ENCODE measurements at regions not wholly inside any gene's neighbourhood (a gene's known extent, or its start where the extent isn't known, plus 50 kb on each side); places are given as distances from the start of the nearest gene placed in this dataset.

GRCh38 chr15:20657084-20657483, 115.5 kb upstream of the GOLGA6L6 start:
- no peaks in the 10 kb centered on the region for H3K27me3 ChIP-seq (ENCODE audit: control insufficient read depth in 2 of 2, insufficient read depth in 2 of 2, low read length in 2 of 2)
- 0% methylated on average over 1 of the region's 1 CpG for WGBS (ENCODE audit: insufficient coverage, low coverage, missing lambda C conversion rate)
- in situ Hi-C loops (cut with MboI) (loop anchor here (10.0 to 25.0 kb wide), 3 partner anchors 78 to 1080 kb away; no protein-coding TSS in a partner anchor), intact Hi-C loops (cut with micrococcal nuclease) (no loop called here)
- no peaks in the 10 kb centered on the region for H3K79me2 ChIP-seq (ENCODE audit: control insufficient read depth, insufficient read depth, low read length)
- H2AFZ ChIP-seq (ENCODE audit: low read depth, low read length) = no peak overlapping the region
- no peaks in the 10 kb centered on the region for H3K4me1 ChIP-seq (replicated peaks in 1 of 2; ENCODE audit: control insufficient read depth in 2 of 2, insufficient read depth in 2 of 2, low read length in 2 of 2)
- no peak for DNase-seq (ENCODE audit: extremely low read depth in 1 of 4, low spot score in 3 of 4)
- FAIRE-seq = no peak
- H3K4me3 ChIP-seq = no peak overlapping the region
- ChIA-PET POLR2A (no interaction called here), CTCF (ENCODE audit: low intra/inter-chr PET ratio) (no interaction called here)
- no peaks in the 10 kb centered on the region for H3K9me3 ChIP-seq (replicated peaks; ENCODE audit: control insufficient read depth, insufficient read depth, low read depth, low read length)
- ATAC-seq = no peak
- H3K9me1 ChIP-seq (ENCODE audit: control insufficient read depth, insufficient read depth, low read length) = no peaks in the 10 kb centered on the region
- H3K36me3 ChIP-seq (ENCODE audit: control insufficient read depth, insufficient read depth, low read length) = no peaks in the 10 kb centered on the region
- no peak overlapping the region for H3K9ac ChIP-seq (ENCODE audit: insufficient read depth in 1 of 2, low read depth in 2 of 2, low read length in 2 of 2)
- no TSS peak for BruUV-seq (replicated peaks)
- H4K20me1 ChIP-seq (replicated peaks; ENCODE audit: control insufficient read depth, insufficient read depth, low read length) = no peaks in the 10 kb centered on the region
- no peak overlapping the region for H3K27ac ChIP-seq (ENCODE audit: extremely low read depth, low read depth, low read length)
- TF ChIP-seq C11orf30 (IDR thresholded peaks at IDR 0.05; ENCODE audit: low read depth) = peak; percentile 76
- TF ChIP-seq MAFF (IDR thresholded peaks at IDR 0.05; ENCODE audit: low read length) = peak; percentile 72
- TF ChIP-seq MAFK (IDR thresholded peaks at IDR 0.05; ENCODE audit: low read length) = peak; percentile 74; the same call in 1 of the 2 replicates
- TF ChIP-seq KLF10 (CRISPR knock-in tag; IDR thresholded peaks at IDR 0.05) = no peak
- TF ChIP-seq ZNF316 (IDR thresholded peaks at IDR 0.05) = peak; percentile 92
- peak; percentile 77 for TF ChIP-seq MAFG (tag; conservative IDR thresholded peaks at IDR 0.05)
- no peak overlapping the region for H3K4me2 ChIP-seq (ENCODE audit: insufficient read depth, low read length)

GRCh38 chr15:20652914-20653313, 111.3 kb upstream of the GOLGA6L6 start:
- intact Hi-C loops (cut with micrococcal nuclease) (no loop called here), in situ Hi-C loops (cut with MboI) (loop anchor here (10.0 to 25.0 kb wide), 3 partner anchors 82 to 1084 kb away; no protein-coding TSS in a partner anchor)
- H3K36me3 ChIP-seq (ENCODE audit: control insufficient read depth, insufficient read depth, low read length) = no peaks in the 10 kb centered on the region
- H3K9me3 ChIP-seq (replicated peaks; ENCODE audit: control insufficient read depth, insufficient read depth, low read depth, low read length) = no peaks in the 10 kb centered on the region
- H3K9me1 ChIP-seq (ENCODE audit: control insufficient read depth, insufficient read depth, low read length) = no peaks in the 10 kb centered on the region
- ChIA-PET POLR2A (no interaction called here), CTCF (ENCODE audit: low intra/inter-chr PET ratio) (no interaction called here)
- WGBS (ENCODE audit: insufficient coverage, low coverage, missing lambda C conversion rate) = 14% methylated on average over 2 of the region's 2 CpGs
- no peaks in the 10 kb centered on the region for H3K4me1 ChIP-seq (replicated peaks in 1 of 2; ENCODE audit: control insufficient read depth in 2 of 2, insufficient read depth in 2 of 2, low read length in 2 of 2)
- ATAC-seq (no peak), DNase-seq (ENCODE audit: extremely low read depth in 1 of 4, low spot score in 3 of 4) (no peak), FAIRE-seq (no peak)
- no peak overlapping the region for H3K9ac ChIP-seq (ENCODE audit: insufficient read depth in 1 of 2, low read depth in 2 of 2, low read length in 2 of 2)
- no peak overlapping the region for H3K27ac ChIP-seq (ENCODE audit: extremely low read depth, low read depth, low read length)
- no peak overlapping the region for H3K4me2 ChIP-seq (ENCODE audit: insufficient read depth, low read length)
- H4K20me1 ChIP-seq (replicated peaks; ENCODE audit: control insufficient read depth, insufficient read depth, low read length) = no peaks in the 10 kb centered on the region
- H3K79me2 ChIP-seq (ENCODE audit: control insufficient read depth, insufficient read depth, low read length) = no peaks in the 10 kb centered on the region
- no TSS peak for BruUV-seq (replicated peaks)
- H2AFZ ChIP-seq (ENCODE audit: low read depth, low read length) = no peak overlapping the region
- TF ChIP-seq MAFF (IDR thresholded peaks at IDR 0.05; ENCODE audit: low read length) (peak; percentile 74), STAT5B (CRISPR knock-in tag; IDR thresholded peaks at IDR 0.05) (no peak), MAFG (tag; conservative IDR thresholded peaks at IDR 0.05) (peak; percentile 62), ZNF263 (CRISPR knock-in tag; IDR thresholded peaks at IDR 0.05; ENCODE audit: borderline replicate concordance) (no peak), CEBPB (tag; IDR thresholded peaks at IDR 0.05) (no peak), C11orf30 (IDR thresholded peaks at IDR 0.05; ENCODE audit: low read depth) (peak; percentile 73), ZNF316 (IDR thresholded peaks at IDR 0.05) (peak; percentile 90), ZNF175 (CRISPR knock-in tag; IDR thresholded peaks at IDR 0.05; ENCODE audit: low read depth) (no peak), MAFK (IDR thresholded peaks at IDR 0.05; ENCODE audit: low read length) (peak; percentile 73)
- no peaks in the 10 kb centered on the region for H3K27me3 ChIP-seq (ENCODE audit: control insufficient read depth in 2 of 2, insufficient read depth in 2 of 2, low read length in 2 of 2)
- no peak overlapping the region for H3K4me3 ChIP-seq
